T47D (cell line): ENCODE measurements at regions not wholly inside any gene's neighbourhood (a gene's known extent, or its start where the extent isn't known, plus 50 kb on each side); places are given as distances from the start of the nearest gene placed in this dataset.
"Not testable (repeated sequence)": the region's sequence is repeated elsewhere in the genome, so short reads cannot be mapped to it uniquely, and the experiment has no call there.

Source experiments
- DNase-seq, 2 experiments: peaks; one replicate each; pipeline versions ENCODE4 v3.0.0 to v3.0.0-alpha.2; 2011 to 2012; ENCODE audit warnings: low read depth in 1 of 2, low spot score in 1 of 2
- JUND ChIP-seq: IDR thresholded peaks from 2 replicates; pipeline ENCODE4 v1.6.1; 2012; ENCODE audit warnings: low read depth
- in situ Hi-C: cut with HindIII; loops from 2 replicates; pipeline ENCODE4 v1.10.0; 2016; ENCODE audit warnings: low sequenced_read_pairs, low pct_unique_long_range_greater_than_20kb

- DNase-seq: peak in 1 of 2 experiments; percentile 31
- no peak for TF ChIP-seq JUND
- in situ Hi-C loops: no loop called here
Observed at GRCh38 chr11:37905707-37906417, 1307.8 kb upstream of the RAG2 start.

- TF ChIP-seq JUND: no peak
- DNase-seq: no peak
- in situ Hi-C loops: no loop called here
Observed at GRCh38 chr11:37896016-37896415, 1298.0 kb upstream of the RAG2 start.

- TF ChIP-seq JUND: no peak
- in situ Hi-C loops: no loop called here
Observed at GRCh38 chr11:37881741-37882140, 1283.7 kb upstream of the RAG2 start.

GRCh38 chr11:37861671-37862070 lies 1263.6 kb upstream of the RAG2 start:
- peak in 1 of 2 experiments; percentile 58 for DNase-seq
- in situ Hi-C loops: no loop called here
- TF ChIP-seq JUND: no peak

More at GRCh38 chr11:37881741-37882140, 1283.7 kb upstream of the RAG2 start:
- no peak for DNase-seq

- in situ Hi-C loops, DNase-seq: not testable (repeated sequence)
Observed at GRCh38 chr11:37858806-37859537, 1260.9 kb upstream of the RAG2 start.

DNA sequence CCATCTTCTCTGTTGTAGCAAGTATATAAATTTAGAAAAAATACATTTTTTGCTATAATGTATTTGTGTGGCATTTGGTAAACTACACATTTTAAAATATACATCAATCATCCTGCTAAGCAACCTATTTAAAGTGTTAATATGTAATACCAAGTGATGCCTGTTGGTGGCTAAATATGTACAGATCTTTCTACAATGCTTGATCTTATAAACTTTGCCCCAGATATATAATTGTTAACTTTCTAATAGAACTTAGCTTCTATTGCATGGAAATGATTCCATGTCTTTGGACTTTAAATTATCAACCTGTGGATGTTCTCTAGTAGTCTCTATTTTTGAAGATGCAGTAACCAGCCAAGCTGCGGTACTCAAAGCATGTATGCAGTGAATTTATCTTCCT lies 1260.4 kb upstream of the RAG2 start:
- in situ Hi-C loops: no loop called here
- TF ChIP-seq JUND: no peak
- peak in 1 of 2 experiments; percentile 16 for DNase-seq

GRCh38 chr11:37857726-37858125 lies 1259.7 kb upstream of the RAG2 start:
- no peak for TF ChIP-seq JUND
- in situ Hi-C loops: no loop called here
- DNase-seq: no peak

- TF ChIP-seq JUND: no peak
- no peak for DNase-seq
- in situ Hi-C loops: no loop called here
Observed at GRCh38 chr11:37849706-37850105, 1251.7 kb upstream of the RAG2 start.

- DNase-seq: no peak
- in situ Hi-C loops: no loop called here
- TF ChIP-seq JUND: no peak
Observed at GRCh38 chr11:37843603-37844002, 1245.6 kb upstream of the RAG2 start.

DNA sequence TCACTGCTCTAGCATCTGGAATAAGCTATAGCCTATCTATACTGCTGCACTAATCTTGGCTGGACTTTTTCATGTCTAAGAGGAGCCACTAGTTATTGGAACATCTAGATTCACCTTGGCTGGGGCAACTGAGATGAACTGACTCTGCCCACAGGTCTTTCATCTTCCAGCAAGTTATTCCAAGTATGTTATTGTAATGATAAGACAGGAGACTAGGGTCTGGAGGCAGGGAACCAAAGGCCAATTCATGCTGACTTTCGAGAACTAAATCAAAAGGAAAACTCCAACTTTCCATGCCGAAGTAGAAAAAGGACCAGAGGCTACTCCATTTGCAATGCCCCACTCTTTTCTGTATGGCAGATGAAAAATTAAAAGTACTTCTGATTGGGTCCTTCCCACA lies 1243.0 kb upstream of the RAG2 start:
- TF ChIP-seq JUND: no peak
- in situ Hi-C loops: no loop called here
- DNase-seq: no peak

DNA sequence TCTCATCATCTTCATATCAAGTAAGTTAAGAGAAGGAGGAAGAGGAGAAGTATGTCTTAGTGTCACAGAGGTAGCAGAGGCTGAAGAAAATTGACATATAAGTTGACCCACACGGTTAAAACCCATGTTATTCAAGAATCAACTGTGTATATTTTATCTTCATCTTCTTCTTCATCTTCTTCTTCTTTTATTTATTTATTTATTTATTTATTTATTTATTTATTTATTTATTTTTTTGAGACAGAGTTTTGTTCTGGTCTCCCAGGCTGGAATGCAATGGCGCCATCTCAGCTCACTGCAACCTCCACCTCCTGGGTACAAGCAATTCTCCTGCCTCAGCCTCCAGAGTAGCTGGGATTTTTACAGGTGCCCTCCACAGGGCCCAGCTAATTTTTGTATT lies 1242.3 kb upstream of the RAG2 start:
- DNase-seq, in situ Hi-C loops: not testable (repeated sequence)

- in situ Hi-C loops: no loop called here
- no peak for DNase-seq
- no peak for TF ChIP-seq JUND
Observed at GRCh38 chr11:37830529-37830928, 1232.5 kb upstream of the RAG2 start.

GRCh38 chr11:37817727-37818270 lies 1219.8 kb upstream of the RAG2 start:
- no peak for DNase-seq
- TF ChIP-seq JUND: no peak
- in situ Hi-C loops: no loop called here
